ENCODE measurements at regions not wholly inside any gene's neighbourhood (a gene's known extent, or its start where the extent isn't known, plus 50 kb on each side); places are given as distances from the start of the nearest gene placed in this dataset.

GRCh38 chr6:160831739-160832138 lies 129.7 kb downstream of the PLG start (continued):
- TF ChIP-seq EGR1 (IDR thresholded peaks at IDR 0.05; ENCODE audit: borderline replicate concordance, low read depth, low read length) (no peak), TEAD4 (IDR thresholded peaks at IDR 0.05; ENCODE audit: low read depth, low read length) (no peak), ATF3 (IDR thresholded peaks at IDR 0.05; ENCODE audit: insufficient read depth, low read depth, low read length) (no peak), JUN (IDR thresholded peaks at IDR 0.05; ENCODE audit: low read depth, low read length) (no peak), BCL11A (IDR thresholded peaks at IDR 0.05; ENCODE audit: low read depth in 2 of 2, low read length in 2 of 2) (no peak), CHD1 (IDR thresholded peaks at IDR 0.05; ENCODE audit: low read depth, low read length) (no peak), EZH2 (IDR thresholded peaks at IDR 0.05; ENCODE audit: low read depth, low read length, severe bottlenecking) (no peak), CBX8 (IDR thresholded peaks at IDR 0.05; ENCODE audit: borderline replicate concordance, low read depth, low read length) (no peak), TAF7 (optimal IDR thresholded peaks at IDR 0.05; ENCODE audit: borderline replicate concordance, low read depth, low read length) (no peak), RFX5 (IDR thresholded peaks at IDR 0.05; ENCODE audit: borderline replicate concordance, low read depth, low read length) (no peak), RBBP5 (IDR thresholded peaks at IDR 0.05; ENCODE audit: borderline replicate concordance, low read depth, low read length) (no peak), CEBPB (IDR thresholded peaks at IDR 0.05; ENCODE audit: low read depth, low read length) (no peak)
